ENCODE measurements at regions not wholly inside any gene's neighbourhood (a gene's known extent, or its start where the extent isn't known, plus 50 kb on each side); places are given as distances from the start of the nearest gene placed in this dataset.
"Not testable (repeated sequence)": the region's sequence is repeated elsewhere in the genome, so short reads cannot be mapped to it uniquely, and the experiment has no call there.

- DNase-seq (ENCODE audit: extremely low spot score, insufficient read length, low read depth) (no peak), FAIRE-seq (no peak)
Measured at GRCh38 chr13:28607187-28607955, 51.6 kb upstream of the POMP start.

- no peak for FAIRE-seq
Measured at GRCh38 chr13:28606466-28606865, 52.5 kb upstream of the POMP start.

GRCh38 chr13:28605147-28605546, 53.8 kb upstream of the POMP start:
- FAIRE-seq; DNase-seq (ENCODE audit: extremely low spot score, insufficient read length, low read depth): not testable (repeated sequence)

More at GRCh38 chr13:28606466-28606865, 52.5 kb upstream of the POMP start:
- DNase-seq (ENCODE audit: extremely low spot score, insufficient read length, low read depth), result no peak

- no peak for DNase-seq (ENCODE audit: extremely low spot score, insufficient read length, low read depth)
- no peak for FAIRE-seq
Measured at GRCh38 chr13:28603043-28603664, 55.8 kb upstream of the POMP start.

- no peak for DNase-seq (ENCODE audit: extremely low spot score, insufficient read length, low read depth)
- FAIRE-seq, result no peak
Measured at GRCh38 chr13:28602580-28602979, 56.4 kb upstream of the POMP start.

- FAIRE-seq (no peak), DNase-seq (ENCODE audit: extremely low spot score, insufficient read length, low read depth) (no peak)
Measured at GRCh38 chr13:28601581-28601980, 57.3 kb upstream of the POMP start.

DNA sequence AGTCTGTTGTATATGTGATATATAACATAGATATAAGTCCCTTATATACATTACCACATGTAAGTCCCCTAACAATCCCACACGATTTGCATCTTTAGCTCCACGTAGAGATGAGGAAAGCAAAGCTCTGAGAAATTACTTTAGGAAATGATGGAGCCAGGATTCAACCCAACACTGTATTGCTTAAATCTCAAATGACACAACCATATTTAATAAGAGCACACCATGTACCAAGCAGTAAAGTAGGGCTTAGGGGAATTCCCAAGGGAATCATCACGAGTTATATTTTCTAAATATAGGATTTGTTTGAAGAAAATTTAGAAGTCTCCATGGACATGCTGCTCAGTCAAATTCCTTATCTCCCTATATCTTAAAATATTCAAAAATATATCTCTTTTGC, 61.3 kb upstream of the POMP start:
- FAIRE-seq, result no peak
- no peak for DNase-seq (ENCODE audit: extremely low spot score, insufficient read length, low read depth)

DNA sequence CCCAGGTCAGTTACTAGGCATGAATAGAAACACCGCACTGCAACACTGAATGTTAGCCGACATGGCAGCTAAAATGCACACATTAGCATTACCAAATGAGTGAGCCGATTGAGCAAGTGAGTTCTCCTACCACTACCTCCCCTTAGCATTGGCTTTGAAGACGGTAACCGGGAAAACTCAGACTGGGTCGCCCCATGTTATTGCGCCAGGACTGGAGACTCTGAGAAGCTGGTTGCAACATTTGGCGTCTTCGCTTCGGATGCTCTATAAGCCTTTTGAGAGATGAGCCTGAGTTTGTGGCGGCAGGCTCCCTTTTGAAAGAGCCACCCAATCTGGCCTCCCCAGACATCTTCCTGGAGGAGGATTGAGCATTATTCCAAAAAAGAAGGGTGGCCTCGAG, 68.5 kb upstream of the POMP start:
- DNase-seq (ENCODE audit: extremely low spot score, insufficient read length, low read depth) (no peak), FAIRE-seq (no peak)

DNA sequence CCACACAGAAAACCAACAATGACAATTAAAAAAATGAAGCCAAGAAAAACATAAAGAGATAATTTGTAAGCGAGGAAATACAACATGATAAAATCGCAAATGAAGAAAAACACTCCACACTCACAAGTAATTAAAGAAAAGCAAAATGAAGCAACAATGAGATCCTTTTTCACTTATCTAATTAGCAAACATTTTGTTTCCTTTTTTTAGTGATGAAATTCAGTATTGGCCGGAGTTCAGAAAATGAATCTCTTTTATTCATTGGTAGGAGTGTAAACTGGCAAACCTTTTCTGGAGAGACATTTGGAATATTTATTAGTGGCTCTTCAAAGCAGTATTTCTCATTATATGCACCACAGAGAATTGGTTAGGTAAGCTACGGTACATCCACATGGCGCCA, 70.6 kb upstream of the POMP start:
- no peak for FAIRE-seq
- no peak for DNase-seq (ENCODE audit: extremely low spot score, insufficient read length, low read depth)

DNA sequence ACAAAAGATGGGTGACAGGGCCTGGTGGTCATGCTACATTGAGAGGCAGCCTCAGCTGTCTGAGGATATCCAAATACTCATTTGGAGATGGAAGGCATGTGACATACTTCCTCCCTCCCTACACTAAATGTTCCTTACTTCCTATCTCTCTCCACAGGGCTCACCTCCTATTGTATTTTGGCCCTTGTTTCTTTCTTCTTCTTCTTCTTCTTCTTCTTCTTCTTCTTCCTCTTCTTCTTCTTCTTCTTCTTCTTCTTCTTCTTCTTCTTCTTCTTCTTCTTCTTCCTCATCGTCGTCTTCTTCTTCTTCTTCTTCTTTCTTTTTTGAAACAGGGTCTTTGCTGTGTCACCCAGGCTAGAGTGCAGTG, 71.8 kb upstream of the POMP start:
- FAIRE-seq (no peak), DNase-seq (ENCODE audit: extremely low spot score, insufficient read length, low read depth) (no peak)

DNA sequence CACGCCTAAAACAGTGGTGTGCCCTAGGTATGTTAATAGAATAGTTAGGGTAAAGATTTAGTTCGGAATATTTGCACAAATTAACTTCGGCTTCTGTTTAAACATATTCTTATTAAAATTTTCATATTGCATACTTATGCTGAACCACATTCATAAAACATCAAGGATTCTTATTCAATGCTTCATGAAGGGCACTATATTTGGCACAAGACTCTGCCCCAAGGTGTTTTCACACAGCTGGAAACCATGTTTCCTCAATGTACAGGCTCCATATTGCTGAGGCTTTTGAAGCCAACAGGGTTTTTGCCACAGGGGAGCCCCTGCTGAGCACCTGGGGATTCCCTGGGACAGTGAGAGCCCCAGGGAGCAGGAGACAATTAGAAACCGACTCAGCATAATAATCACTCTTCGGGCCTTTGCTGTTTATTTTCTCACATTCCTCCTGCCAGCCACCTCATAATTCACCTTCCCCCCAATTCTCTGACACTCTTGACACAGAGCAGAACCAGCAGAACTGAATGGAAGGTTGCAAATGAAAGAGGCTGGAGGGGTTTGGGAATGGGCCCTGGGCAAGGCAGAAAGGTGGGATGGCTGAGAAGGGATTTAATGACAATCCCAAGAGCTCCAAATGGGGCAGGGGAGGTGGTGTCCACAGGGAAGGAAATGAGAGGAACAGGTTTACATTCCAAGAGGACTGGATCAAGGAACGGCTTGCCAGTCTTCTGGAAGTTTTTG, 72.3 kb upstream of the POMP start:
- DNase-seq (ENCODE audit: extremely low spot score, insufficient read length, low read depth) (no peak), FAIRE-seq (no peak)

DNA sequence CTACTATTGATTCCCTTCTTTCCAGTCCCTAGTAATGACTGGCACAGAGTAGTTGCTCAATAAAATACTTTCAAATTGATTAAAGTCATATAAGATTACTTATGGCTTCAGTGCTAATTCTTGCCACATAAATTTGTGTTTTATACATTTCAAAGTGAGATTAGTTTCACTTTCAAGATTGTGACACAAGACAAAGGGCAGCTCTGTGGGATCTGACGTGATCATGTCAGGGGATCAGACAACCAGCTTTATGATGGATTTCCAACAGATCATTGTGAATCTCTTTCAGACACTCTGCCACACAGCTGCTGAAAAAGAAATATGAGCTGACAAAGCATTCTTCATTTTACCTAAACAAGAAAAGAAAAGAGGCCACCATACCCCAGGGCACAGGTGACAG, 73.4 kb upstream of the POMP start:
- peak; percentile 48 for FAIRE-seq

DNA sequence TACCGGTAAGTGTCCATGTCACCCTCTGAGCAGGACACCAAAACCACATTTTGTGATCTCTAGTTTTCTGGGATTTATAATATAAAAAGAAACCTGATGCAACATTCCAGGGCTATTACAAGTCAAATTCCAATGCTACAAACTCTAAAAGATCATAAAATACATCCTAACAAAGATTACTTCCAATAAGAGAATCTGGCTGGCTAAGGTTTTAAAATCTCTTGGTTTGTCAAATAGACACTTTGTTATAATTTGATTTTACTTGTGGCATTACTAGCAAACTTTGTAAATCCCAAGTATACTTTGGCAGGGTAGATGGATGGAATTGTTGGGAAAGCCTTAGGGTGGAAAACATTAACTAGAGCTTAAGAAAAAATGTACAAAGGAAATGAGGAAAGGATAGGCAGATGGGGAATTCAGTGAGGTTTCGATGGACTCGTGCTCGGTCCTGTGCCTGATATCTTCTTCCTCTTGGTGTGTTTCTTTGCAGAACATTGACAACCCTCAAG, 74.0 kb upstream of the POMP start:
- no peak for DNase-seq (ENCODE audit: extremely low spot score, insufficient read length, low read depth)
- no peak for FAIRE-seq

More for the DNA sequence above, 73.4 kb upstream of the POMP start:
- DNase-seq (ENCODE audit: extremely low spot score, insufficient read length, low read depth), result no peak

DNA sequence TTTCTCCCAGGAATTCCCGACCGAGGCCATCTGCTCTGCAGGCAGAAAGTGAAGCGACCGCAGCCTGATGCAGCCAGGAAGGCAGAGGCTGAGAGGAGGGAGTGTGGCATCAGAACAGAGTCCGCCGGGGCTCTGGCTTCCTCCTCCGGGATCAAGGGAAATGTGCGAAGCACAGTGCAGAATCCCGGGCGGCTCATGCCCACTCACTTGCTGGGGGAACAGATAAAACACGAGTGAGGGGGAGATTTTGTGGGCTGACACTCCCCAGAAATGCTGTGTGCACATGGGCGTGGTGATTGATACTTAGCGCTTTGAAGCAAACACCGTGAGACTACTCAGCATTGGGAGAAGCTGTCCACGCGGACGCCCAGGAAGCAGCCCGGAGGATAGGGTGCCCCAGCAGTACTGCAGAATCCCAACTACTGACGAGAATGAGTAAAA, 75.3 kb upstream of the POMP start:
- DNase-seq (ENCODE audit: extremely low spot score, insufficient read length, low read depth) (no peak), FAIRE-seq (no peak)

DNA sequence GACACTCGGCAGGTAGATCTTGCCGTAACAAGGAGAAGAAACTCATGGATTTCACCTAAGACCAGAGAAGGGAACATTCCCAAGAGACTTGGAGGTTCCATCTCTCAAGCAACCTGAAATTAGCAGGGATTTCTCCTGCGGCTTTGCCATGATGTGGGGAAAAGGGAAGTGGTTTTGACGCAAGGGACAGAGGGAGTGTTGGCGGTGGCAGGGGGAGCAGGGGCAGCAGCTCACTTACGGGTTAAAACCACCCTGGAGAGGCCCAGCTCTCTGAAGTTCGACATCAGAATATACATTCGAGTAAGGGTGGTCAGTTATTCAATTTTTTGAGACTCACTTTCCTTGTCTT, 76.1 kb upstream of the POMP start:
- no peak for FAIRE-seq
- DNase-seq (ENCODE audit: extremely low spot score, insufficient read length, low read depth), result no peak

DNA sequence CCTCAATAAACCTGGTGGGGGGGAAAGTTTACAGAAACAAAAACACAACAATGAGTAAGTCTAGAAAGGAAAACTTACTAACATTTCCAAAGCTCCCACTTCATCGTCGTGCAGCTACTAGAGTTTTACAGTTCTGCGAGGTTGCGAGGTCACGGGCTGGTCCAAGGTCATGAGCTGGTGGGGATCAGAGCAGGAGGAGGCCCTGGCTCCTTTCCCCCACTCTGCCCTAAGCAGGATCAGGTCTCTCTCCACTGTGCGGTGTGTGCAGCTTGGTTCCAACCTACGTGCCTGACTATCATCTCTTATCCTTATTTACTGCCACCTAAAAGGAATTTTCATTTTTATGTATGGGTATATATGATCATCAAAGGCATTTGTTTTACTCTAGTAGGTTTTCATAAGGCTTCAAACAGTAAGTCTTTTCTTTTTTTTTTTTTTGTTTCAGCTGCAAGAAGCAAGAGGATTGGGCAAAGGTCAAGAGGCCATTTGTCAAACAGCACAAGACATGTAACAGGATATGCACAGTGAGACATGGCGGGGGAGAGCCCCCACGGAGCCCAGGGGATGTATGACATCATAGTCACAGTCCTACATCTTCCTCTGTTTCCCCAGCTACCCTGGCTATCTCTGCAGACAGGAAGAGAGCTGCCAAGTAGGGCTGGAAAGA, 76.6 kb upstream of the POMP start:
- DNase-seq (ENCODE audit: extremely low spot score, insufficient read length, low read depth), result no peak
- FAIRE-seq, result peak; percentile 60

GRCh38 chr13:28581451-28581850, 77.5 kb upstream of the POMP start:
- no peak for DNase-seq (ENCODE audit: extremely low spot score, insufficient read length, low read depth)
- FAIRE-seq, result no peak

GRCh38 chr13:28579736-28580135, 79.2 kb upstream of the POMP start:
- DNase-seq (ENCODE audit: extremely low spot score, insufficient read length, low read depth), result no peak
- FAIRE-seq, result no peak

DNA sequence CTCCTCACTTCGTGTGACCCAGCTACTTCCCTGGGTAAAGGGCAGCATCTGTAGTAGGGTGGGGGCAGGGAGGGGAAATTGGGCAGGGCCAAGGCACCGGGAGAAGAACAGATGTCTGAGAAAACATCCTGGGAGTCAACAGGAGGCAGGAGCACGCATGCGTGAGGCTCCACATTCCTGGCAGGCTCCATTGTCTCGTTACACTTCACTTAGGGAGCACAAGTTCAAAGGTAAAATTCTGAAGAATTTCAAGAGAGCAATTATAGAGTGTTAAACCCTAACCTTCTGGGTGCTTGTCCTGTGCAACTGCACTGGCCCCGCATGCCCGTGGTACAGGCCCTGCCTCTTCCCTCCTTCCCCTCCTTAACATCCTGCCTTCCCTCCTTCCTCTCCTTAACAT, 79.6 kb upstream of the POMP start:
- DNase-seq (ENCODE audit: extremely low spot score, insufficient read length, low read depth), result no peak
- no peak for FAIRE-seq

DNA sequence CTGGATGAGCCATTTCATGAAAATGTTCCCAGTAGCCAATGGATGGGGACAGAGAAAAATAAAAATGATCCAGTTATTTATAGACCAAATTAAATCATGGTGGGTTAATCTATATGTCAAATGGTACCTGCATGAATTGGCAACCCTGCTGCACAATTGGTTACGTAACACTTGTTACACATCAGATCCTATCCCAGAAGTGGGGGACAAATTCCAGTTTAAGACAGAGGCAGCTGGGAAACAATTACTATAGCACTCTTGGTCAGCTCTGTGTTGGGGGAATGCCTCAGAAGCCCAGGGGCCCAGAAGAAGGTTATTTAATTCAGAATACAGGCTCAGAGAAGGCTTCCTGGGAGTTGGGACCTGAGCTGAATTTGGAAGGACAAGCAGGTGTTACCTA, 81.1 kb upstream of the FLT1 start:
- no peak for FAIRE-seq

DNA sequence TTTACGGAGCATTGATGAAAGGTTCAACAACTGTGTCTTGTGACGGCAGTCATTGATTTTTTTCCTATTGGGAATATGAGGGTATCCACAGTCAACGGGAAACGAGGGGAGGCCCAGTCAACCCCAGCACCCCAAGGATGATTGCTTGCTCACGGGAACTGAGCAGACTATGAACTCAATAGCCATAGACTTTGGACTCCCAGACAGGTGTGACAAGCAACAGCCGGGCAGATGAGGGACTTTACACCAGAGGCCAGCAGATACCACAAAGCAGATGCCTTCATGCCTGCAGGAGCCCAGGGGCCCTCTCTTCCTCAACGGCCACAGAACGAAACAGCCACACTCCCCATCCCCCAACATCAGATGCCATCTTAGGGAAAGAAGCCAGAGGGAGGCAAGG, 80.3 kb upstream of the FLT1 start:
- DNase-seq (ENCODE audit: extremely low spot score, insufficient read length, low read depth) (no peak), FAIRE-seq (no peak)

More for the DNA sequence above, 81.1 kb upstream of the FLT1 start:
- no peak for DNase-seq (ENCODE audit: extremely low spot score, insufficient read length, low read depth)
